Peyer's patch (tissue), 4 donors: ENCODE measurements at regions not wholly inside any gene's neighbourhood (a gene's known extent, or its start where the extent isn't known, plus 50 kb on each side); places are given as distances from the start of the nearest gene placed in this dataset.

Experiments
- DNase-seq, 3 donors: peaks; one replicate each; pipeline ENCODE4 v3.0.0-alpha.2; 2017 to 2019
- H3K27ac ChIP-seq, 4 donors: fragments of 200-600 bp; sonication (generic); one replicate each; pipeline ENCODE4 v1.5.1; 2016 to 2019
- H3K27me3 ChIP-seq, 2 donors: fragments of 200-600 bp; sonication (generic); one replicate each; pipeline ENCODE4 v1.5.1; 2019
- H3K36me3 ChIP-seq, 3 donors: fragments of 200-600 bp; sonication (generic); one replicate each; pipeline ENCODE4 v1.5.1; 2016 to 2019
- H3K4me1 ChIP-seq, 4 donors: fragments of 200-600 bp; sonication (generic); one replicate each; pipeline ENCODE4 v1.5.1; 2016 to 2019
- H3K4me3 ChIP-seq, 4 donors: fragments of 200-600 bp; sonication (generic); 1 replicate in 3 of 4; 2 replicates in 1 of 4; pipeline ENCODE4 v1.5.1; 2016 to 2019; ENCODE audit warnings: mild to moderate bottlenecking in 1 of 4
- H3K9me3 ChIP-seq, 4 donors: fragments of 200-600 bp; sonication (generic); one replicate each; pipeline ENCODE4 v1.5.1; 2016 to 2019; ENCODE audit warnings: mild to moderate bottlenecking in 1 of 4
- POLR2A ChIP-seq, 2 donors: fragments of 450-650 bp; IDR thresholded peaks; one replicate each; pipeline ENCODE4 v1.5.1; 2017; ENCODE audit warnings: antibody characterized with exemption in 2 of 2, mild to moderate bottlenecking in 2 of 2, moderate library complexity in 2 of 2
- TF ChIP-seq, protein P1 (sequence below), 6 experiments: fragments of 450-650 bp in 4 of 6; fragments of 200-600 bp in 2 of 6; sonication (generic) in 1 of 6; IDR thresholded peaks; one replicate each; pipeline ENCODE4 v1.5.1; 2017 to 2019; ENCODE audit warnings: antibody characterized with exemption in 6 of 6, mild to moderate bottlenecking in 3 of 6, moderate library complexity in 1 of 6

DNA sequence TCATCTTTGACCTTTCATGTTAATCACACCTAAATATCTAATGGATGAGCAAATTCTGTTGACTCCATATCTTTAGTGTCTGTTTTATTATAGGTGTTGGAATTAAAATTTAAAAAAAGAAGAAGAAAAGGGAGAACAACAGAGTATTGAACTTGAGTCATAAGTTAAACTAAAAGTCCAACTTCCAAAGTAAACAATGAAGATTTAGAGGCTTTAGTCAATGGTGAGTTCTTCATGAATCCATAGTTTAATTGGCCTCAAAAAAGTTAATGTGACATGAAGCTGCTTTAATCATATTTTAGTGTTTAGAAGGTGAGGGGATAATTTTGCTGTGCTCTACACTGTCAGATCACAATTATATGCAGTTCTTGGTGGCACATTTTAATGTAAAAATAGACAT is 288.2 kb upstream of the RORA start:
- no peak for DNase-seq
- Histone ChIP-seq H3K27ac (no peak overlapping the region), H3K4me3 (no peak overlapping the region), H3K4me1 (no peaks in the 10 kb centered on the region), H3K27me3 (no peaks in the 10 kb centered on the region), H3K9me3 (no peaks in the 10 kb centered on the region), H3K36me3 (no peaks in the 10 kb centered on the region)
- no peak for TF ChIP-seq POLR2A (IDR thresholded peaks at IDR 0.05)
- TF ChIP-seq, protein P1, sequence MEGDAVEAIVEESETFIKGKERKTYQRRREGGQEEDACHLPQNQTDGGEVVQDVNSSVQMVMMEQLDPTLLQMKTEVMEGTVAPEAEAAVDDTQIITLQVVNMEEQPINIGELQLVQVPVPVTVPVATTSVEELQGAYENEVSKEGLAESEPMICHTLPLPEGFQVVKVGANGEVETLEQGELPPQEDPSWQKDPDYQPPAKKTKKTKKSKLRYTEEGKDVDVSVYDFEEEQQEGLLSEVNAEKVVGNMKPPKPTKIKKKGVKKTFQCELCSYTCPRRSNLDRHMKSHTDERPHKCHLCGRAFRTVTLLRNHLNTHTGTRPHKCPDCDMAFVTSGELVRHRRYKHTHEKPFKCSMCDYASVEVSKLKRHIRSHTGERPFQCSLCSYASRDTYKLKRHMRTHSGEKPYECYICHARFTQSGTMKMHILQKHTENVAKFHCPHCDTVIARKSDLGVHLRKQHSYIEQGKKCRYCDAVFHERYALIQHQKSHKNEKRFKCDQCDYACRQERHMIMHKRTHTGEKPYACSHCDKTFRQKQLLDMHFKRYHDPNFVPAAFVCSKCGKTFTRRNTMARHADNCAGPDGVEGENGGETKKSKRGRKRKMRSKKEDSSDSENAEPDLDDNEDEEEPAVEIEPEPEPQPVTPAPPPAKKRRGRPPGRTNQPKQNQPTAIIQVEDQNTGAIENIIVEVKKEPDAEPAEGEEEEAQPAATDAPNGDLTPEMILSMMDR (IDR thresholded peaks at IDR 0.05), result no peak

GRCh38 chr15:61511756-61512155 is 282.7 kb upstream of the RORA start:
- TF ChIP-seq, protein P1 (IDR thresholded peaks at IDR 0.05), result no peak
- no peaks in the 10 kb centered on the region for H3K4me1 ChIP-seq
- no peak overlapping the region for H3K4me3 ChIP-seq
- H3K9me3 ChIP-seq, result no peaks in the 10 kb centered on the region
- no peaks in the 10 kb centered on the region for H3K27me3 ChIP-seq
- DNase-seq, result no peak
- no peaks in the 10 kb centered on the region for H3K36me3 ChIP-seq
- H3K27ac ChIP-seq, result no peak overlapping the region

DNA sequence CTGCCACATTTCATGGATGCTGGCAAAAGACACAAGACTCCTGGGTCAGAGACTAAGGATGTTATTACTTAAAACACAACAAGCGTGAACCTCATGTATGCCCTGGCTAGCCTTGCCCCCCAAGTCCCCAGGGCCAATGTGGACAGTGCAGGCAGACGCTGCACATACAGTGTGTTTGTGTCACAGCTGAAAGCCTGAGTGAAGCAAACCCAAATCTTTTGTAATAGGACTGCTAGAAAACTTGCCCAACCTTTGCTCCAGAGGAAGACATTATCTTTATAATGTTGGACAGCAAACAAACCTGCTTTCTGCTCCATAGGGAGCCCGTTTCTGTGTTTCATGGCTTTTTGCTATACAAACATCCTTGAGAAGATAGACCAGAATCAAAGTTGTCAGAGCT is 282.0 kb upstream of the RORA start:
- Histone ChIP-seq H3K36me3 (no peaks in the 10 kb centered on the region), H3K27me3 (no peaks in the 10 kb centered on the region), H3K4me1 (no peaks in the 10 kb centered on the region), H3K9me3 (no peaks in the 10 kb centered on the region), H3K4me3 (no peak overlapping the region), H3K27ac (no peak overlapping the region)
- DNase-seq, result no peak
- TF ChIP-seq, protein P1 (IDR thresholded peaks at IDR 0.05), result no peak
- TF ChIP-seq POLR2A (IDR thresholded peaks at IDR 0.05), result no peak

GRCh38 chr15:61509327-61509840 is 280.3 kb upstream of the RORA start:
- Histone ChIP-seq H3K4me1 (no peaks in the 10 kb centered on the region), H3K27ac (no peak overlapping the region), H3K9me3 (no peaks in the 10 kb centered on the region), H3K4me3 (no peak overlapping the region), H3K36me3 (no peaks in the 10 kb centered on the region), H3K27me3 (no peaks in the 10 kb centered on the region)
- TF ChIP-seq, protein P1 (IDR thresholded peaks at IDR 0.05), result no peak
- DNase-seq, result no peak

- Histone ChIP-seq H3K27ac (no peak overlapping the region), H3K4me1 (no peaks in the 10 kb centered on the region), H3K9me3 (no peaks in the 10 kb centered on the region), H3K36me3 (no peaks in the 10 kb centered on the region), H3K27me3 (no peaks in the 10 kb centered on the region), H3K4me3 (no peak overlapping the region)
- DNase-seq, result no peak
- TF ChIP-seq, protein P1 (IDR thresholded peaks at IDR 0.05), result no peak
- TF ChIP-seq POLR2A (IDR thresholded peaks at IDR 0.05), result no peak
These were observed 274.4 kb upstream of the RORA start for GRCh38 chr15:61503383-61503969.
